ENCODE measurements at regions not wholly inside any gene's neighbourhood (a gene's known extent, or its start where the extent isn't known, plus 50 kb on each side); places are given as distances from the start of the nearest gene placed in this dataset.

GRCh38 chr7:401495-401894, 111.5 kb downstream of the FOXL3 start:
- in situ Hi-C loops (cut with HindIII; ENCODE audit: low sequenced_read_pairs), result no loop called here
- no peak for DNase-seq (ENCODE audit: low read depth, low spot score)
- H3K4me3 ChIP-seq (ENCODE audit: low read depth, low read length), result no peak overlapping the region
- TF ChIP-seq CTCF (IDR thresholded peaks at IDR 0.05; ENCODE audit: low read depth, low read length), result no peak

DNA sequence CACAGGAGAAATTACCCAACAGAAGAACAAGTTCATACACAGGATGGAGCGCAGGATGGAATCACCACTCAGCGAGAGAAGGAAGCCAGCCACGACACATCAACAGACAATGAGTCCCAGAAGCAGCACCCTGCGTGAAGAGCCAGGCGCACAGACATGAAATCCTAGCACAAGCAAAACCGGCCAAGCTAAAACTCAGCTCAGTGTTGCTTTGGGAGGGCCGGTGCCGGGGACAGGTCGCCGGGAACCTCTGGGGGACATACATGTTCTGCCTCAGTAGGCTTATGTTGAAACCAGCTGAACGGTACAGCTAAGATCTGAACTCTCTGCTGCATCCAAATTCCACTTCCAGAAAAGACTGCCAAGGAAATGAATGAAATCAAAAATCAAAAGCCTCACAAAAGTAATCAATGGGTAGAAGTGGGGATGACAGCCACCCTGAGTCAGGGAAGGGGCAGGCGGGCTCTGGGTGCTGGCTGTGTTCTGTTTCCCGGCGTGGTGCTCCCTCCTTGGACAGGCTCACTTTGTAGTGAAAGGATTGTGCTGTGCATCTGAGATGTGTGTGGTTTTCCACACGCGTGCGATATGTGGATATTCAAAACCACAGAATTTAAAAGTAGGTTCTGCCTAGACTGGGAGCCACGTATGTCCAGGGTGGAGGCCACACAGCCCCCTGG, 114.7 kb downstream of the PDGFA start:
- TF ChIP-seq CTCF (IDR thresholded peaks at IDR 0.05; ENCODE audit: low read depth, low read length), result no peak
- in situ Hi-C loops (cut with HindIII; ENCODE audit: low sequenced_read_pairs), result no loop called here
- no peak overlapping the region for H3K4me3 ChIP-seq (ENCODE audit: low read depth, low read length)
- no peak for DNase-seq (ENCODE audit: low read depth, low spot score)

- no peak overlapping the region for H3K4me3 ChIP-seq (ENCODE audit: low read depth, low read length)
- no peak for TF ChIP-seq CTCF (IDR thresholded peaks at IDR 0.05; ENCODE audit: low read depth, low read length)
- in situ Hi-C loops (cut with HindIII; ENCODE audit: low sequenced_read_pairs), result no loop called here
- no peak for DNase-seq (ENCODE audit: low read depth, low spot score)
Measured at GRCh38 chr7:405489-406211, 114.0 kb downstream of the PDGFA start.

GRCh38 chr7:407721-408539, 111.7 kb downstream of the PDGFA start:
- no peak for TF ChIP-seq CTCF (IDR thresholded peaks at IDR 0.05; ENCODE audit: low read depth, low read length)
- H3K4me3 ChIP-seq (ENCODE audit: low read depth, low read length), result no peak overlapping the region
- DNase-seq (ENCODE audit: low read depth, low spot score), result no peak
- in situ Hi-C loops (cut with HindIII; ENCODE audit: low sequenced_read_pairs), result no loop called here

- DNase-seq (ENCODE audit: low read depth, low spot score), result no peak
Measured at GRCh38 chr7:408751-409311, 110.8 kb downstream of the PDGFA start.

More at GRCh38 chr7:408751-409311, 110.8 kb downstream of the PDGFA start:
- in situ Hi-C loops (cut with HindIII; ENCODE audit: low sequenced_read_pairs), result no loop called here
- no peak for TF ChIP-seq CTCF (IDR thresholded peaks at IDR 0.05; ENCODE audit: low read depth, low read length)
- no peak overlapping the region for H3K4me3 ChIP-seq (ENCODE audit: low read depth, low read length)

Data from astrocyte of the spinal cord (primary cell).